GM18498 (cell line): ENCODE measurements at regions not wholly inside any gene's neighbourhood (a gene's known extent, or its start where the extent isn't known, plus 50 kb on each side); places are given as distances from the start of the nearest gene placed in this dataset.
"Not testable (repeated sequence)": the region's sequence is repeated elsewhere in the genome, so short reads cannot be mapped to it uniquely, and the experiment has no call there.

ENCODE experiments used
- ATAC-seq: cut with Tn5 transposase; IDR thresholded peaks from one replicate; pipeline ENCODE4 v1.9.1; 2021; ENCODE audit warnings: mild to moderate bottlenecking, moderate library complexity; ENCODE audit not compliant: unreplicated experiment

- no peak for ATAC-seq
These were observed 99.6 kb downstream of the FAM114A2 start for GRCh38 chr5:153939101-153939500.

GRCh38 chr5:153938191-153938842, 100.4 kb downstream of the FAM114A2 start:
- ATAC-seq = no peak

GRCh38 chr5:153937661-153938060, 101.0 kb downstream of the FAM114A2 start:
- ATAC-seq = no peak

- ATAC-seq = not testable (repeated sequence)
These were observed 103.6 kb downstream of the FAM114A2 start for GRCh38 chr5:153935151-153935550.

- ATAC-seq = no peak
These were observed 112.5 kb downstream of the FAM114A2 start for GRCh38 chr5:153926201-153926600.

GRCh38 chr5:153919161-153919560, 119.5 kb downstream of the FAM114A2 start:
- no peak for ATAC-seq

GRCh38 chr5:153907170-153907775, 131.4 kb downstream of the FAM114A2 start:
- ATAC-seq = no peak

- no peak for ATAC-seq
These were observed 133.5 kb downstream of the FAM114A2 start for GRCh38 chr5:153905219-153905618.

GRCh38 chr5:153903321-153903720, 135.4 kb downstream of the FAM114A2 start:
- no peak for ATAC-seq

GRCh38 chr5:153902016-153902415, 136.7 kb downstream of the FAM114A2 start:
- ATAC-seq = no peak

- ATAC-seq = no peak
These were observed 137.3 kb downstream of the FAM114A2 start for GRCh38 chr5:153901449-153901848.

GRCh38 chr5:153900703-153901395, 137.9 kb downstream of the FAM114A2 start:
- no peak for ATAC-seq

- ATAC-seq = no peak
These were observed 139.0 kb downstream of the FAM114A2 start for GRCh38 chr5:153899746-153900145.

GRCh38 chr5:153896701-153897100, 142.0 kb downstream of the FAM114A2 start:
- peak; percentile 98 for ATAC-seq

- ATAC-seq = no peak
These were observed 142.6 kb downstream of the FAM114A2 start for GRCh38 chr5:153896117-153896516.

- ATAC-seq = no peak
These were observed 143.4 kb downstream of the FAM114A2 start for GRCh38 chr5:153895266-153895665.

- no peak for ATAC-seq
These were observed 144.9 kb downstream of the FAM114A2 start for GRCh38 chr5:153893817-153894216.

GRCh38 chr5:153891394-153891793, 147.3 kb downstream of the FAM114A2 start:
- no peak for ATAC-seq

GRCh38 chr5:153888781-153889180, 149.9 kb downstream of the FAM114A2 start:
- ATAC-seq = no peak

- ATAC-seq = no peak
These were observed 153.6 kb downstream of the FAM114A2 start for GRCh38 chr5:153885141-153885540.

GRCh38 chr5:153884612-153884957, 154.1 kb downstream of the FAM114A2 start:
- no peak for ATAC-seq
